Stomach (tissue), 4 donors: ENCODE measurements at regions not wholly inside any gene's neighbourhood (a gene's known extent, or its start where the extent isn't known, plus 50 kb on each side); places are given as distances from the start of the nearest gene placed in this dataset.

ENCODE experiments used
- EP300 ChIP-seq: sonication (generic); formaldehyde crosslinking; IDR thresholded peaks from one replicate; pipeline ENCODE4 v1.6.1; 2017; ENCODE audit warnings: antibody characterized with exemption
- POLR2A ChIP-seq, 4 donors: fragments of 450-650 bp; IDR thresholded peaks; one replicate each; pipeline ENCODE4 v1.6.1; 2016; ENCODE audit warnings: antibody characterized with exemption in 4 of 4, control low read depth in 2 of 4, mild to moderate bottlenecking in 1 of 4, moderate library complexity in 1 of 4
- POLR2AphosphoS5 ChIP-seq, 3 donors: sonication (generic); formaldehyde crosslinking; IDR thresholded peaks; one replicate each; pipeline ENCODE4 v1.6.1; 2016; ENCODE audit warnings: antibody characterized with exemption in 3 of 3
- TF ChIP-seq, protein P1 (sequence below), 7 experiments: fragments of 450-650 bp in 4 of 7; fragments of 200-600 bp in 3 of 7; sonication (generic) in 3 of 7; IDR thresholded peaks; one replicate each; pipeline ENCODE4 v1.5.1; 2016 to 2019; ENCODE audit warnings: antibody characterized with exemption in 7 of 7, control low read depth in 2 of 7, mild to moderate bottlenecking in 1 of 7

DNA sequence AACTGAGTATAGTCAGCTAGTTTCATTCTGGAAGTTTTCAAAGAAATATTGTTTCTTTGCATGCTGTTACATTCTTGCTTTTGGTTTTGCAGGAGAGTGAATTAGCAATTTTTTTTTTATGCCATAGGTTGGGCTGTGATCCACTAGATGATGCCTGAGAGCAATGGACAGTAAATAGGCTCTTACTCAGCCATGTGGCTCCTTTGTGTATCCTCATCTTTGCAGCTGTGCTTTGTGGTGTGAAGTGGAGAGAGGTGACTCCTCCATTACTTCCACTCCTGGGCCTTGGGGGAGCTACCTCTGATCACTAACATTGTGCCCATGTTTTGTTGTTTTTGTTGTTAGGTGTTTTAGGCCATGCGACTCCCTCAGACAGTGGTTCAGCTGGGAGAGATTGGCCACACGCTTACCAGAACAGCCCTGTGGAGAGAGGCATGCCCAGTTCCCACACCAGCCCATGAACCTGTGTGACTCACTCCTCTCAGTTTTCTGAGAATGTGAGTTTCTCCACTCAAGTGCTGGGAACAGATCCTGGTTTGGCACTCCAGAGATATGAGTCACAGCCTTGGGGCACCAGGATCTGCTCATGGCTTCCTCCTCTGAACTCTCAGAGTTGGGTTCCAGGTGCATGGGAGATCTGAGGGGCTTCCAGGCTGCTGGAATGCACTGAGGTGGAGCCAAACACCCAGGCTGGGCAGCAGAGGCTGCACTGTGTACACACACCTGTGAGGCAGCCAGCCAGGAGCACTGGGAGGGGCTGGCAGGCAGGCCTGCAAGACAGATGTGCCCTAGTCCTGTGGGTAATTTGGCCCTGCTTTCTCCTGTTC, 785.3 kb downstream of the ROBO2 start:
- TF ChIP-seq POLR2A (IDR thresholded peaks at IDR 0.05) (no peak), POLR2AphosphoS5 (IDR thresholded peaks at IDR 0.05) (no peak), EP300 (no peak)
- TF ChIP-seq, protein P1, sequence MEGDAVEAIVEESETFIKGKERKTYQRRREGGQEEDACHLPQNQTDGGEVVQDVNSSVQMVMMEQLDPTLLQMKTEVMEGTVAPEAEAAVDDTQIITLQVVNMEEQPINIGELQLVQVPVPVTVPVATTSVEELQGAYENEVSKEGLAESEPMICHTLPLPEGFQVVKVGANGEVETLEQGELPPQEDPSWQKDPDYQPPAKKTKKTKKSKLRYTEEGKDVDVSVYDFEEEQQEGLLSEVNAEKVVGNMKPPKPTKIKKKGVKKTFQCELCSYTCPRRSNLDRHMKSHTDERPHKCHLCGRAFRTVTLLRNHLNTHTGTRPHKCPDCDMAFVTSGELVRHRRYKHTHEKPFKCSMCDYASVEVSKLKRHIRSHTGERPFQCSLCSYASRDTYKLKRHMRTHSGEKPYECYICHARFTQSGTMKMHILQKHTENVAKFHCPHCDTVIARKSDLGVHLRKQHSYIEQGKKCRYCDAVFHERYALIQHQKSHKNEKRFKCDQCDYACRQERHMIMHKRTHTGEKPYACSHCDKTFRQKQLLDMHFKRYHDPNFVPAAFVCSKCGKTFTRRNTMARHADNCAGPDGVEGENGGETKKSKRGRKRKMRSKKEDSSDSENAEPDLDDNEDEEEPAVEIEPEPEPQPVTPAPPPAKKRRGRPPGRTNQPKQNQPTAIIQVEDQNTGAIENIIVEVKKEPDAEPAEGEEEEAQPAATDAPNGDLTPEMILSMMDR (IDR thresholded peaks at IDR 0.05), result no peak
